Glutamatergic neuron (in vitro differentiated cells): ENCODE measurements at regions not wholly inside any gene's neighbourhood (a gene's known extent, or its start where the extent isn't known, plus 50 kb on each side); places are given as distances from the start of the nearest gene placed in this dataset.
"Not testable (repeated sequence)": the region's sequence is repeated elsewhere in the genome, so short reads cannot be mapped to it uniquely, and the experiment has no call there.

ENCODE experiments used
- DNase-seq: peaks from one replicate; pipeline ENCODE4 v3.0.0; 2022
- H3K27ac Mint-ChIP-seq: one replicate; pipeline ENCODE4 v1.8.0; 2020; ENCODE audit warnings: mild to moderate bottlenecking, mixed read lengths, inconsistent platforms; ENCODE audit not compliant: unreplicated experiment
- H3K27me3 Mint-ChIP-seq: one replicate; pipeline ENCODE4 v1.8.0; 2020; ENCODE audit warnings: mild to moderate bottlenecking, moderate library complexity, mixed read lengths, inconsistent platforms; ENCODE audit not compliant: unreplicated experiment
- H3K36me3 Mint-ChIP-seq: one replicate; pipeline ENCODE4 v1.8.0; 2020; ENCODE audit warnings: mild to moderate bottlenecking, mixed read lengths, inconsistent platforms; ENCODE audit not compliant: unreplicated experiment
- H3K4me1 Mint-ChIP-seq: one replicate; pipeline ENCODE4 v1.8.0; 2020; ENCODE audit warnings: mild to moderate bottlenecking, low read depth, mixed read lengths, inconsistent platforms; ENCODE audit not compliant: unreplicated experiment
- H3K4me3 Mint-ChIP-seq: one replicate; pipeline ENCODE4 v1.8.0; 2020; ENCODE audit warnings: mild to moderate bottlenecking, mixed read lengths, inconsistent platforms; ENCODE audit not compliant: unreplicated experiment
- H3K9me3 Mint-ChIP-seq: one replicate; pipeline ENCODE4 v1.8.0; 2020; ENCODE audit warnings: mild to moderate bottlenecking, moderate library complexity, mixed read lengths, inconsistent platforms; ENCODE audit not compliant: unreplicated experiment
- CTCF ChIP-seq: fragments of 200-600 bp; sonication (generic); IDR thresholded peaks from one replicate; pipeline ENCODE4 v1.5.0; 2021; ENCODE audit not compliant: partially characterized antibody, unreplicated experiment

DNA sequence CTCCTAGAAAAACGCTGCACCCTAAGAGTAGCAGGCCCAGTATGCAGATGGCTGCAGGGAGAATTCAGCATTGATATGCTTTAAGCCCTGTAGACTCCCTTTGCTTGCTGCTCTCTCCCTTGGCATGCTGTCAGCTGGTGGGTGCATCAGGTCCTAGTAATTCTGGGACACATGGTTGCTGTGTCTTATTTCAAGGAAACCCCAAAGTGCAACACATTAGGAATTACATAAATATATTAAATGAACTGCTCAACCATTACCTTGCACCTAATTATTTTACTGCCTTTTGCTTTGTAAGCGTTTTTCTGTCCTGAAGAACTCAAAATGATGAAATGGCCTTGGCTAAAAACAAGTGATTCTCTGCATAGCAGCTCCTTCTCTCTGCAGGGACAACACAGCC lies 516.3 kb downstream of the ZIC3 start:
- H3K4me3 Mint-ChIP-seq = no peak overlapping the region
- no peak for TF ChIP-seq CTCF
- no peaks in the 10 kb centered on the region for H3K36me3 Mint-ChIP-seq
- no peak overlapping the region for H3K27ac Mint-ChIP-seq
- no peaks in the 10 kb centered on the region for H3K27me3 Mint-ChIP-seq
- no peaks in the 10 kb centered on the region for H3K4me1 Mint-ChIP-seq
- DNase-seq = no peak
- no peaks in the 10 kb centered on the region for H3K9me3 Mint-ChIP-seq

GRCh38 chrX:138082896-138083295 lies 517.0 kb downstream of the ZIC3 start:
- no peak overlapping the region for H3K4me3 Mint-ChIP-seq
- no peak for DNase-seq
- no peak for TF ChIP-seq CTCF
- H3K27me3 Mint-ChIP-seq = no peaks in the 10 kb centered on the region
- no peaks in the 10 kb centered on the region for H3K4me1 Mint-ChIP-seq
- H3K27ac Mint-ChIP-seq = no peak overlapping the region
- no peaks in the 10 kb centered on the region for H3K36me3 Mint-ChIP-seq
- no peaks in the 10 kb centered on the region for H3K9me3 Mint-ChIP-seq

DNA sequence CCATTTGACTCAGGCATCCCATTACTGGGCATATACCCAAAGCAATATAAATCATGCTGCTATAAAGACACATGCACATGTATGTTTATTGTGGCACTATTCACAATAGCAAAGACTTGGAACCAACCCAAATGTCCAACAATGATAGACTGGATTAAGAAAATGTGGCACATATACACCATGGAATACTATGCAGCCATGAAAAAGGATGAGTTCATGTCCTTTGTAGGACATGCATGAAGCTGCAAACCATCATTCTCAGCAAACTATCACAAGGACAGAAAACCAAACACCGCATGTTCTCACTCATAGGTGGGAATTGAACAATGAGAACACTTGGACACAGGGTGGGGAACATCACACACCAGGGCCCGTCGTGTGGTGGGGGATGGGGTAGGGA lies 545.0 kb downstream of the ZIC3 start:
- not testable (repeated sequence) for H3K4me1 Mint-ChIP-seq, H3K27me3 Mint-ChIP-seq, DNase-seq, H3K36me3 Mint-ChIP-seq, H3K9me3 Mint-ChIP-seq, H3K4me3 Mint-ChIP-seq, H3K27ac Mint-ChIP-seq

DNA sequence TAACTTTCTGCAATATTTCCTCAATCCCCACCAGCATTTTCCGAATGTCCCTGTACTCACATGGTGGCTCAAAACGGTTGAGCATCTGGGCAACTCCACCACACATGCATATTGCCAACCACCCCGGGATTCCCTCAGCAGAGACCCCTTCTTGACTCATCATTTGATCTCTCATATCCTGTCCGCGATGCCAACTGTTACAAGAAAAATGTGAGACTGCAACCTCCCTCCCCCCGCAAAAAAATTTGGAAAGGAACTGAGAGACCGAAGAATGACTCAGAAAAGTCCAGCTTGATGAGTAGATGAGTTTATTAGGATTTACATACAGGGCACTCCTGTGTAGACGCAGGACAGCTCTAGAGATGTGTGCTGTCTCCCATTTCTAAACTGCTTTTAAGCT lies 561.4 kb downstream of the ZIC3 start:
- no peak for TF ChIP-seq CTCF
- Mint-ChIP-seq H3K27ac (no peak overlapping the region), H3K27me3 (no peaks in the 10 kb centered on the region), H3K4me1 (no peaks in the 10 kb centered on the region), H3K4me3 (no peak overlapping the region), H3K9me3 (no peaks in the 10 kb centered on the region), H3K36me3 (no peaks in the 10 kb centered on the region)
- DNase-seq = no peak

- Mint-ChIP-seq H3K27ac (no peak overlapping the region), H3K4me1 (no peaks in the 10 kb centered on the region), H3K36me3 (no peaks in the 10 kb centered on the region), H3K9me3 (no peaks in the 10 kb centered on the region), H3K27me3 (no peaks in the 10 kb centered on the region), H3K4me3 (no peak overlapping the region)
- no peak for DNase-seq
- TF ChIP-seq CTCF = peak; percentile 67
These were observed 562.2 kb downstream of the ZIC3 start for GRCh38 chrX:138128027-138128671.

GRCh38 chrX:138150709-138151108 lies 560.8 kb downstream of the FGF13 start:
- TF ChIP-seq CTCF = no peak
- Mint-ChIP-seq H3K27me3 (no peaks in the 10 kb centered on the region), H3K36me3 (no peaks in the 10 kb centered on the region), H3K9me3 (no peaks in the 10 kb centered on the region), H3K27ac (no peak overlapping the region), H3K4me3 (no peak overlapping the region), H3K4me1 (no peaks in the 10 kb centered on the region)
- no peak for DNase-seq
